Neural cell (in vitro differentiated cells): ENCODE measurements at regions not wholly inside any gene's neighbourhood (a gene's known extent, or its start where the extent isn't known, plus 50 kb on each side); places are given as distances from the start of the nearest gene placed in this dataset.

Experiments used
- H2AFZ ChIP-seq: fragments of 200-600, 300-800 bp; sonication (generic), shearing (Covaris generic); 2 replicates; pipeline ENCODE4 v1.6.0; 2014; ENCODE audit warnings: low read depth, mild to moderate bottlenecking, antibody characterized with exemption, low read length, moderate library complexity
- H3F3A ChIP-seq: fragments of 200-600 bp; shearing (Covaris generic); 2 replicates; pipeline ENCODE4 v1.6.1; 2016; ENCODE audit warnings: mild to moderate bottlenecking, moderate library complexity, mixed read lengths, antibody characterized with exemption, low read length; ENCODE audit not compliant: insufficient read depth, poor library complexity, severe bottlenecking
- H3K27ac ChIP-seq: fragments of 200-600, 300-800 bp; sonication (generic), shearing (Covaris generic); 2 replicates; pipeline ENCODE4 v1.5.1; 2014; ENCODE audit warnings: mild to moderate bottlenecking, low read length, moderate library complexity
- H3K27me3 ChIP-seq: fragments of 300-800, 200-600 bp; sonication (generic), shearing (Covaris generic); 2 replicates; pipeline ENCODE4 v1.6.0; 2014; ENCODE audit warnings: mild to moderate bottlenecking, low read depth, low read length, moderate library complexity; ENCODE audit not compliant: insufficient read depth
- H3K36me3 ChIP-seq: fragments of 300-800, 200-600 bp; sonication (generic), shearing (Covaris generic); 2 replicates; pipeline ENCODE4 v1.5.1; 2014; ENCODE audit warnings: mild to moderate bottlenecking, antibody characterized with exemption, low read length, moderate library complexity; ENCODE audit not compliant: insufficient read depth
- H3K4me2 ChIP-seq: fragments of 300-800, 200-600 bp; sonication (generic), shearing (Covaris generic); 2 replicates; pipeline ENCODE4 v1.6.0; 2014; ENCODE audit warnings: mild to moderate bottlenecking, low read length
- H3K4me3 ChIP-seq: fragments of 300-800, 200-600 bp; sonication (generic), shearing (Covaris generic); 2 replicates; pipeline ENCODE4 v1.5.1; 2014; ENCODE audit warnings: mild to moderate bottlenecking, low read length, moderate library complexity
- H3K79me2 ChIP-seq: fragments of 200-600 bp; shearing (Covaris generic); replicated peaks from 2 replicates; pipeline ENCODE4 v1.6.0; 2014; ENCODE audit warnings: mild to moderate bottlenecking, low read length, moderate library complexity; ENCODE audit not compliant: insufficient read depth
- H3K9ac ChIP-seq: fragments of 300-800, 200-600 bp; sonication (generic), shearing (Covaris generic); 2 replicates; pipeline ENCODE4 v1.6.1; 2016; ENCODE audit warnings: mild to moderate bottlenecking, low read length, mixed read lengths
- H3K9me2 ChIP-seq: fragments of 200-600 bp; shearing (Covaris generic); 2 replicates; pipeline ENCODE4 v1.6.1; 2016; ENCODE audit warnings: mild to moderate bottlenecking, low read length, mixed read lengths; ENCODE audit not compliant: insufficient read depth
- H3K9me3 ChIP-seq: fragments of 200-600, 300-800 bp; sonication (generic), shearing (Covaris generic); 2 replicates; pipeline ENCODE4 v1.6.1; 2016; ENCODE audit warnings: mild to moderate bottlenecking, mixed run types, low read length, moderate library complexity, mixed read lengths
- H4K20me1 ChIP-seq: fragments of 200-600 bp; shearing (Covaris generic); 2 replicates; pipeline ENCODE4 v1.6.1; 2016; ENCODE audit warnings: mild to moderate bottlenecking, mixed run types; ENCODE audit not compliant: insufficient read depth
- CTCF ChIP-seq: fragments of 450-650 bp; IDR thresholded peaks from 2 replicates; pipeline ENCODE4 v1.5.1; 2014; ENCODE audit warnings: antibody characterized with exemption, mild to moderate bottlenecking, moderate library complexity; ENCODE audit not compliant: poor library complexity, severe bottlenecking
- EP300 ChIP-seq: fragments of 450-650 bp; conservative IDR thresholded peaks from 2 replicates; pipeline ENCODE4 v1.6.1; 2014; ENCODE audit warnings: antibody characterized with exemption, mild to moderate bottlenecking, moderate library complexity; ENCODE audit not compliant: poor library complexity, severe bottlenecking
- EZH2 ChIP-seq: fragments of 200-600, 300-800 bp; shearing (Covaris generic), sonication (generic); IDR thresholded peaks from 2 replicates; pipeline ENCODE4 v1.6.1; 2014; ENCODE audit warnings: antibody characterized with exemption, low read length, borderline replicate concordance, mild to moderate bottlenecking; ENCODE audit not compliant: insufficient read depth, poor library complexity, severe bottlenecking
- MXI1 ChIP-seq: fragments of 450-650 bp; conservative IDR thresholded peaks from 2 replicates; pipeline ENCODE4 v1.6.1; 2014; ENCODE audit warnings: antibody characterized with exemption, mild to moderate bottlenecking; ENCODE audit not compliant: poor library complexity, severe bottlenecking
- POLR2AphosphoS5 ChIP-seq: IDR thresholded peaks from 2 replicates; pipeline ENCODE4 v1.6.1; 2012
- RAD21 ChIP-seq: fragments of 450-650 bp; conservative IDR thresholded peaks from 2 replicates; pipeline ENCODE4 v1.6.1; 2014; ENCODE audit warnings: antibody characterized with exemption, mild to moderate bottlenecking, moderate library complexity
- REST ChIP-seq: IDR thresholded peaks from 2 replicates; pipeline ENCODE4 v1.6.1; 2012; ENCODE audit warnings: borderline replicate concordance
- SMC3 ChIP-seq: fragments of 450-650 bp; conservative IDR thresholded peaks from 2 replicates; pipeline ENCODE4 v1.6.1; 2014; ENCODE audit warnings: antibody characterized with exemption, mild to moderate bottlenecking, moderate library complexity; ENCODE audit not compliant: poor library complexity
- TAF1 ChIP-seq: IDR thresholded peaks from 2 replicates; pipeline ENCODE4 v1.6.1; 2012; ENCODE audit warnings: low read depth

- H3F3A ChIP-seq: no peaks in the 10 kb centered on the region
- no peak overlapping the region for H2AFZ ChIP-seq
- H3K36me3 ChIP-seq: no peaks in the 10 kb centered on the region
- no peak overlapping the region for H3K4me3 ChIP-seq
- H3K9ac ChIP-seq: no peak overlapping the region
- H3K4me2 ChIP-seq: no peak overlapping the region
- no peaks in the 10 kb centered on the region for H3K9me2 ChIP-seq
- H3K27me3 ChIP-seq: no peaks in the 10 kb centered on the region
- no peaks in the 10 kb centered on the region for H4K20me1 ChIP-seq
- no peaks in the 10 kb centered on the region for H3K9me3 ChIP-seq
- H3K27ac ChIP-seq: no peak overlapping the region
- no peaks in the 10 kb centered on the region for H3K79me2 ChIP-seq
- TF ChIP-seq CTCF (no peak), TAF1 (no peak), REST (no peak), POLR2AphosphoS5 (no peak), EZH2 (no peak), EP300 (no peak), RAD21 (no peak), SMC3 (no peak), MXI1 (no peak)
Measured at GRCh38 chr2:194735837-194736542, 921.0 kb upstream of the SLC39A10 start.

- Histone ChIP-seq H3K9me2 (no peaks in the 10 kb centered on the region), H3K27me3 (no peaks in the 10 kb centered on the region), H3K9ac (no peak overlapping the region), H3F3A (no peaks in the 10 kb centered on the region), H3K9me3 (no peaks in the 10 kb centered on the region), H3K27ac (no peak overlapping the region), H2AFZ (no peak overlapping the region), H4K20me1 (no peaks in the 10 kb centered on the region), H3K4me3 (no peak overlapping the region), H3K79me2 (no peaks in the 10 kb centered on the region), H3K4me2 (no peak overlapping the region), H3K36me3 (no peaks in the 10 kb centered on the region)
- TF ChIP-seq MXI1 (no peak), REST (no peak), CTCF (no peak), POLR2AphosphoS5 (no peak)
Measured at GRCh38 chr2:194730266-194730665, 926.8 kb upstream of the SLC39A10 start.
